ENCODE measurements at regions not wholly inside any gene's neighbourhood (a gene's known extent, or its start where the extent isn't known, plus 50 kb on each side); places are given as distances from the start of the nearest gene placed in this dataset.
"Not testable (repeated sequence)": the region's sequence is repeated elsewhere in the genome, so short reads cannot be mapped to it uniquely, and the experiment has no call there.

- not testable (repeated sequence) for H3K4me3 ChIP-seq (ENCODE audit: low read length); DNase-seq (ENCODE audit: low read depth)
Measured at GRCh38 chr3:125775606-125776294, 180.5 kb upstream of the OSBPL11 start.

GRCh38 chr3:125779276-125779675 lies 184.0 kb upstream of the OSBPL11 start:
- not testable (repeated sequence) for H3K4me3 ChIP-seq (ENCODE audit: low read length); DNase-seq (ENCODE audit: low read depth)

DNA sequence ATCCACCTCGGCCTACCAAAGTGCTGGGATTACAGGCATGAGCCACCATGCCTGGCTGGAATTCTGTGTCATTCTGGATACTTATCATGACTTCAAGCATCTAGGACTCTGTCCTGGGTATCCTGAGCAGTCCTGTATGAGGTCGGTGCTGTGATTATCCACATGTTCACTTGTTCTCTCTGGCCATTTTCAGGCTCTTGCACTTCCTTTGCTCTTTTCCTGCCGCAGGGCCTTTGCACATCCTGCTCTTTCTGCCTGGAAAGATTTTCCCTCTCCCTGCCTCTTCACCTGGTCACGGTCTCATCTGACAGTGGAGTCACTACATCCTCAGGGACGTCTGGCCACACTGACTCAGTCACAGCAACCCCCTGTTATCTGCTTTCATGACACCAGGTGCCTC lies 184.6 kb upstream of the OSBPL11 start:
- not testable (repeated sequence) for DNase-seq (ENCODE audit: low read depth); H3K4me3 ChIP-seq (ENCODE audit: low read length)

DNA sequence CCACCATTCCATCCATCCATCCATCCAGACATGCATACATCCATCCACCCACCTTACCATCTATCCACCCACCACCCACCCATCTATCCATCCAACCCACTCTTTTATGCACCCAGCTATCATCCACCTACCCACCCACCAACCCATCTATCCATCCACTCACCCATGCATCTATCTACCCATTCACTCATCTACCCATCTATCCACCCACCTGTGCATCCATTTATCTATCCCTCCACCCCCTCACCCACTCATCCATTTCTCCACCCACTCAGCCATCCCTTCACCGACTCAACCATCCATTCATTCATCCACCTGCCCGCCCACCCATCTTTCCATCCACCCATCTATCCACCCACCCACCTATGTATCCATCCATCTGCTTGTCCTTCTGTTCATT lies 186.4 kb upstream of the OSBPL11 start:
- DNase-seq (ENCODE audit: low read depth): not testable (repeated sequence)

DNA sequence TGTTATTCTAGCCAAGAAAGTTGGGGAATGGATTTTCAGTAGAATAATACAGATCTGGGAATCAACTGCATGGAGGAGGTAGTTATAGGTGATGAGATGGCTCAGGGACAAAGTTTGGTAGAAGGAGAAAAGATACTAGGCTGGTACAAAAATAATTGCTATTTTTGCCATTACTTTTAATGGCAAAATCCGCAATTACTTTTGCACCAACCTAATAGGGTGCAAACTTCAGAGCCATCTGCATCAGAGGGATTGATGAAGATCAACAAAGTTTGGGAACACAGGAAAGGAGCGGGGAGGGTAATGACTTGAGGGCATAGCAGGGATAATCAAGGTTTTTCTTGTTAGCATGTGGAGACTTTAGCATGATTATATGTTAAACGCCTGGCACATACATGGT lies 178.7 kb upstream of the ROPN1B start:
- H3K4me3 ChIP-seq (ENCODE audit: low read length); DNase-seq (ENCODE audit: low read depth): not testable (repeated sequence)

More for the DNA sequence above, 186.4 kb upstream of the OSBPL11 start:
- H3K4me3 ChIP-seq (ENCODE audit: low read length): not testable (repeated sequence)

DNA sequence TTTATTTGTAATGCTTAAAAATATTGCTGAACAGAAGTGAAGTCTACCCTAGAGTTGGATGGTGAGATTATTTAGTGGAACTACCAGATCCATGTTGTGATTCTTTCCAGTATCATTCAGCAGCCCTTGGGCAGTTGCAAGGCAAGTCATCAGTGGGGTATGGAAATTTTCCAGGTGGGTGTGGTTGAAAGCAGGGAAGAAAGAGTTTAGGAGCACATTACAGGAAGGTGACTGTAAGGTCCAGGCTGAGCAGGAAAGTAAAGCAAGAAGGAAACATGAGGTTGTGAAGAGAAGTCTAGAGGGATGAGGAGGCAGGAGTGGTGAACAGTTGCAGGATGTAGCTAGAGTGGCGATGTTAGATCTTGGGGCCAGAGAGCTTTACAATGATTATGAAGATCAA lies 178.0 kb upstream of the ROPN1B start:
- H3K4me3 ChIP-seq (ENCODE audit: low read length): not testable (repeated sequence)
- peak; percentile 50 for DNase-seq (ENCODE audit: low read depth)

DNA sequence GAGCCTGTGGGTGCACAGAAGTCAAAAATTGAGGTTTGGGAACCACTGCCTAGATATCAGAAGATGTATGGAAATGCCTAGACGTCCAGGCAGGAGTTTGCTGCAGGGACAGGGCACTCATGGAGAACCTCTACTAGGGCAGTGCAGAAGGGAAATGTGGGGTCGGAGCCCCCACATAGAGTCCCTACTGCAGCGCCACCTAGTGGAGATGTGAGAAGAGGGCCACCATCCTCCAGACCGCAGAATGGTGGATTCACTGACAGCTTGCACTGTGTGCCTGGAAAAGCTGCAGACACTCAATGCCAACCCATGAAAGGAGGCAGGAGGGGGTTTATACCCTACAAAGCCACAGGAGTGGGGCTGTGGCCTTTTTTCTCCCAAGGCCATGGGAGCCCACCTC lies 159.0 kb upstream of the ROPN1B start:
- not testable (repeated sequence) for DNase-seq (ENCODE audit: low read depth)

DNA sequence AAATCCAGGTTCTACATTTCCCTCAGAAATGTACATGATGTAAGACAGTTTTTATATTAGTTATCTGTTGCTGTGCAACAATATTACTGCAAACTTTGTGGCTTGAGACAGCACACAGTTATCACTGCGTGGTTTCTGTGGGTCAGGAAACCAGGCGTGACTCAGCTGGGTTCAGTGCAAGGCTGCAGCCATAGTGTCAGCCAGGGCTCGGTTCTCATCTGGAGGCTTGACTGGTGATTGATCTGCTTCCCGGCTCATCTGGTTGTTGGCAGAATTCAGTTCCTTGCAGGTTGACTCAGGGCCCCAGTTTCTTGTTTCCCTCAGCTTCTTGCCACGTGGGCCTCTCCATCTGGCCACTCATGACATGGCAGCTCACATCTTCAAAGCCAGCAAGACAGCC lies 146.8 kb upstream of the ROPN1B start:
- not testable (repeated sequence) for H3K4me3 ChIP-seq (ENCODE audit: low read length)
- DNase-seq (ENCODE audit: low read depth): peak; percentile 11

More for the DNA sequence above, 159.0 kb upstream of the ROPN1B start:
- not testable (repeated sequence) for H3K4me3 ChIP-seq (ENCODE audit: low read length)

DNA sequence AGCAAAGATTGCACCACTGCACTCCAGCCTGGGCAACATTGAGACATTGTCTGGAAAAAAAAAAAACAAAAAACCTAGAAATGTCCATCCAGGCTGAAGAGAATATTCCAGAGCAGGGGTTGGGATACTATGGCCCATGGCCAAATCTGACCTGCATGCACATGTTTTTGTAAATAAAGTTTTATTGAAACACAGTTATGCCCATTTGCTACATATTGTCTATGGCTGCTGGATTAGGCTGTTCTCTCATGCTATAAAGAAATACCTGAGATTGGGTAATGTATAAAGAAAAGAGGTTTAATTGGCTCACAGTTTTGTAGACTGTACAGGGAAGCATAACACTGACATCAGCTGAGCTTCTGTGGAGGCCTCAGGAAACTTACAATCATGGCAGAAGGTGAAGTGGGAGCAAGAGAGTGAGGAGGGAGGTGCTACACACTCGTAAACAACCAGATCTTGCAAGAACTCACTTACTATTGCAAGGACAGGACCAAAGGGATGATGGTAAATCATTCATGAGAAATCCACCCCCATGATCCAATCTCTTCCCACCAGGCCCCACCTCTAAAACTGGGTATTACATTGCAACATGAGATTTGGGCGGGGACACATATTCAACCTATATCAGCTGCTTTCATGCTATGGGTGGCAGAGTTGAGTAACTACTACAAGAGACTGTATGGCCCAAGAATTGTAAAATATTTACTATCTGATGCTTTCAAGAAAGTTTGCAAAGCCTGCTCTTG lies 137.8 kb upstream of the ROPN1B start:
- DNase-seq (ENCODE audit: low read depth); H3K4me3 ChIP-seq (ENCODE audit: low read length): not testable (repeated sequence)

GRCh38 chr3:125835562-125835961 lies 133.4 kb upstream of the ROPN1B start:
- not testable (repeated sequence) for DNase-seq (ENCODE audit: low read depth); H3K4me3 ChIP-seq (ENCODE audit: low read length)

DNA sequence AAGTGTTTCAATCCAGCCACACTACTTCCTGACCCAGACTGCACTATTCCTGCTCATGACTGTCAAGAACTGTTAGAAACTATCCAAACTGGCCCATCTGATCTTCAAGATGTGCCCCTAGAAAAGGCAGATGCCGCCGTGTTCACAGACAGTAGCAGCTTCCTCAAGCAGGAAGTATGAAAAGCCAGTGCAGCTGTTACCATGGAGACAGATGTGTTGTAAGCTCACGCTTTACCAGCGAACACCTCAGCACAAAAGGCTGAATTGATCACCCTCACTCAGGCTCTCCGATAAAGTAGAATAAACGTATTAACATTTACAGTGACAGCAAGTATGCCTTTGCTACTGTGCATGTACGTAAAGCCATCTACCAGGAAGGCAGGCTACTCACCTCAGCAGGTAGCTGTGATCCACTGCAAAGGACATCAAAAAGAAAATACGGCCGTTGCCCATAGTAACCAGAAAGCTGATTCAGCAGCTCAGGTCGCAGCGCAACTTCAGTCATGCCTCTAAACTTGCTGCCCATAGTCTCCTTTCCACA lies 132.9 kb upstream of the ROPN1B start:
- not testable (repeated sequence) for H3K4me3 ChIP-seq (ENCODE audit: low read length)
- DNase-seq (ENCODE audit: low read depth): peak; percentile 59

- H3K4me3 ChIP-seq (ENCODE audit: low read length); DNase-seq (ENCODE audit: low read depth): not testable (repeated sequence)
Measured at GRCh38 chr3:125836786-125837185, 132.2 kb upstream of the ROPN1B start.

DNA sequence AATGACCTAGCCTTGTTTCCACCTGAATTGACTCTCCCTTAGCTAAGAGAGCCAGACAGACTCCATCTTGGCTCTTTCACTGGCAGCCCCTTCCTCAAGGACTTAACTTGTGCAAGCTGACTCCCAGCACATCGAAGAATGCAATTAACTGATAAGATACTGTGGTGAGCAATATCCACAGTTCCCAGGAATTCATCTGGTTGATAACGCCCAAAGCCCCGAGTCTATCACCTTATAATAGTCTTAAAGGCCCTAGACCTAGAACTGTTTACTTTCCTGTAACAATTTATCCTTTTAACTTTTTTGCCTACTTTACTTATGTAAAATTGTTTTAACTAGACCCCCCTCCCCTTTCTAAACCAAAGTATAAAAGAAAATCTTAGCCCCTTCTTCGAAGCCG lies 130.1 kb upstream of the ROPN1B start:
- not testable (repeated sequence) for H3K4me3 ChIP-seq (ENCODE audit: low read length); DNase-seq (ENCODE audit: low read depth)

- DNase-seq (ENCODE audit: low read depth); H3K4me3 ChIP-seq (ENCODE audit: low read length): not testable (repeated sequence)
Measured at GRCh38 chr3:125840465-125840864, 128.5 kb upstream of the ROPN1B start.

- H3K4me3 ChIP-seq (ENCODE audit: low read length); DNase-seq (ENCODE audit: low read depth): not testable (repeated sequence)
Measured at GRCh38 chr3:125847966-125848365, 121.0 kb upstream of the ROPN1B start.

- not testable (repeated sequence) for H3K4me3 ChIP-seq (ENCODE audit: low read length); DNase-seq (ENCODE audit: low read depth)
Measured at GRCh38 chr3:125855006-125855405, 114.0 kb upstream of the ROPN1B start.

Measured in epithelial cell of esophagus (primary cell).